ENCODE measurements at regions not wholly inside any gene's neighbourhood (a gene's known extent, or its start where the extent isn't known, plus 50 kb on each side); places are given as distances from the start of the nearest gene placed in this dataset.

- Histone ChIP-seq H3K27me3 (ENCODE audit: control insufficient read depth, insufficient read depth, low read length) (no peaks in the 10 kb centered on the region), H3K36me3 (ENCODE audit: control insufficient read depth, insufficient read depth, low read length) (no peaks in the 10 kb centered on the region), H3K4me3 (ENCODE audit: low read depth, low read length) (no peak overlapping the region)
- CTCF ChIA-PET, result no interaction called here
- no peak for TF ChIP-seq CTCF (IDR thresholded peaks at IDR 0.05; ENCODE audit: insufficient read depth, low read depth, low read length)
- POLR2A ChIA-PET, result no interaction called here
- no peak for DNase-seq (ENCODE audit: low read depth)
Measured at GRCh38 chr16:13414154-13414553, 505.8 kb upstream of the ERCC4 start.

GRCh38 chr16:13419589-13419988 lies 500.4 kb upstream of the ERCC4 start:
- POLR2A ChIA-PET, result no interaction called here
- Histone ChIP-seq H3K4me3 (ENCODE audit: low read depth, low read length) (no peak overlapping the region), H3K27me3 (ENCODE audit: control insufficient read depth, insufficient read depth, low read length) (no peaks in the 10 kb centered on the region), H3K36me3 (ENCODE audit: control insufficient read depth, insufficient read depth, low read length) (no peaks in the 10 kb centered on the region)
- no peak for TF ChIP-seq CTCF (IDR thresholded peaks at IDR 0.05; ENCODE audit: insufficient read depth, low read depth, low read length)
- CTCF ChIA-PET, result no interaction called here
- no peak for DNase-seq (ENCODE audit: low read depth)

- no peak for DNase-seq (ENCODE audit: low read depth)
- Histone ChIP-seq H3K36me3 (ENCODE audit: control insufficient read depth, insufficient read depth, low read length) (no peaks in the 10 kb centered on the region), H3K27me3 (ENCODE audit: control insufficient read depth, insufficient read depth, low read length) (no peaks in the 10 kb centered on the region), H3K4me3 (ENCODE audit: low read depth, low read length) (no peak overlapping the region)
- ChIA-PET POLR2A (no interaction called here), CTCF (interaction anchor here (1.0 kb wide), 1 partner anchor 18 kb away, joined by 3 read pairs; no protein-coding TSS in a partner anchor)
- TF ChIP-seq CTCF (IDR thresholded peaks at IDR 0.05; ENCODE audit: insufficient read depth, low read depth, low read length), result no peak
Measured at GRCh38 chr16:13421726-13422125, 498.2 kb upstream of the ERCC4 start.

- ChIA-PET POLR2A (interaction anchor here (0.6 kb wide), 1 partner anchor 283 kb away, joined by 3 read pairs; no protein-coding TSS in a partner anchor), CTCF (no interaction called here)
- Histone ChIP-seq H3K4me3 (ENCODE audit: low read depth, low read length) (no peak overlapping the region), H3K27me3 (ENCODE audit: control insufficient read depth, insufficient read depth, low read length) (no peaks in the 10 kb centered on the region), H3K36me3 (ENCODE audit: control insufficient read depth, insufficient read depth, low read length) (no peaks in the 10 kb centered on the region)
- TF ChIP-seq CTCF (IDR thresholded peaks at IDR 0.05; ENCODE audit: insufficient read depth, low read depth, low read length), result no peak
- DNase-seq (ENCODE audit: low read depth), result no peak
Measured at GRCh38 chr16:13425836-13426235, 494.1 kb upstream of the ERCC4 start.

- ChIA-PET POLR2A (interaction anchor here (0.6 kb wide), 1 partner anchor 283 kb away, joined by 3 read pairs; no protein-coding TSS in a partner anchor), CTCF (no interaction called here)
- no peak overlapping the region for H3K4me3 ChIP-seq (ENCODE audit: low read depth, low read length)
- H3K36me3 ChIP-seq (ENCODE audit: control insufficient read depth, insufficient read depth, low read length), result no peaks in the 10 kb centered on the region
- DNase-seq (ENCODE audit: low read depth), result no peak
- no peak for TF ChIP-seq CTCF (IDR thresholded peaks at IDR 0.05; ENCODE audit: insufficient read depth, low read depth, low read length)
- H3K27me3 ChIP-seq (ENCODE audit: control insufficient read depth, insufficient read depth, low read length), result no peaks in the 10 kb centered on the region
Measured at GRCh38 chr16:13426269-13426668, 493.7 kb upstream of the ERCC4 start.
